DMS 273 (cell line): ENCODE measurements at regions not wholly inside any gene's neighbourhood (a gene's known extent, or its start where the extent isn't known, plus 50 kb on each side); places are given as distances from the start of the nearest gene placed in this dataset.
"Not testable (repeated sequence)": the region's sequence is repeated elsewhere in the genome, so short reads cannot be mapped to it uniquely, and the experiment has no call there.

Source experiments
- DNase-seq: peaks from one replicate; lab custom pipeline; 2025; ENCODE audit not compliant: unreplicated experiment; lab: John Stamatoyannopoulos, UW

DNA sequence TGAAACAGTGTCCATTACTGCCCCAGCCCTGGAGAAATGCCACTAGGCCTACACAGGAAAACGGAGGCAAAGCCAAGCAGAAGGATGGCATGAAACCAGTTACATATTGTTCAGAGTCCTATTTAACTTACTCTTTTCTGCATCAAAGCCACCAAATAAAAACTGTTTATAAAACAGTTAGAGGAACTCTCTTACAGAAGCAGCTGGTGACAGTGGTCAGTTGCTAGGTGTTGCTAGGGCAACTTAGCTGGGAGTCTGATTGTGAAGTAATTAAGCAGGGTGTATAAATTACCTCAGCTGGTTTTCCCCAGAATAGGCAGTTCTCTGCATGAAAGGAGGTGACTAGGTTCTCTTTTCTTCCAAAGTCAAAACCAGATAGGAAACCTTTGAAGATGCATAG is 115.6 kb upstream of the ZBED5 start:
- DNase-seq = peak; percentile 46

DNA sequence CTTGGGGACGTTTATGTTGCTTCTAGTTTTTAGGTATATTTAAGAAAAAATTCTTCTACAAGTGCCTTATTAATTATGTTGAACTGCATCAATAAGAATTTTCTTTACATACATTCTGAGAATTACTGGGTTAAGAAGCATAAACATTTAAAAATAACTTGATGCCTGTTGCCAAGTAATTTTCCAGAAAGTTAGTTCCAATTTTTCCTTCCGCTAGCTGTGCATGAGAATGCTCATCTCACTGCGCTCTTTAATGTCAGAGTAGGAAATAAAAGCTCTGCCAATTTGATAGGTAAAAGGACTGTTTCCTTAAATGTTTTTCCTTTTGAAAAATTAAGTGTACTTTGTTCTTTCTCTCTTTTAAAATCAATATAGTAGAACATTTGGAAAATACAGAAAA is 113.1 kb upstream of the ZBED5 start:
- no peak for DNase-seq

DNA sequence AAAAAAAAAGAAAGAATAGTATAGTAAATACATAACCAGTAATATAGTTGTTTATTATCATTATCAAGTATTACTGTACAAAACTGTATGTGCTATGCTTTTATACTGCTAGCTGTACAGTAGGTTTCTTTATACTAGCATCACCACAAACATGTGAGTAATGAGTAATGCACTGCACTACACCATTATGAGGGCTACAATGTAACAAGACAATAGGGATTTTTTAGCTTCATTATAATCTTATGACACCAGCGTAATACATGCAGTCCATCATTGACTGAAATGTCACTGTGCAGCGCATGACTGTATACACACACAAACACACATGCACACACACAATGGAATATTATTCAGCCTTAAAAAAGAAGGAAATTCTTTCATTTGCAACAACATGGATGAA is 111.5 kb upstream of the ZBED5 start:
- DNase-seq = no peak

DNA sequence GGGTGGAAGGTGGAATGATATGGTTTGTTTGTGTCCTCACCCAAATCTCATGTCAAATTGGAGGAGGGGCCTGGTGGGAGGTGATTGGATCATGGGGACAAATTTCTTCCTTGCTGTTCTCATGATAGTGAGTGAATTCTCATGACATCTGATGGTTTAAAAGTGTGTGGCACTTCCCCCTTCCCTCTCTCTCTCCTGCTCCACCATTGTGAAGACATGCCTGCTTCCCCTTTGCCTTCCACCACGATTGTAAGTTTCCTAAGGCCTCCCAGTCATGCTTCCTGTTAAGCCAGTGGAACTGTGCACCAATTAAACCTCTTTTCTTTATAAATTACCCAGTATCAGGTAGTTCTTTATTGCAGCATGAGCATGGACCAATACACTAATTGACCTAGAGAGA is 99.0 kb upstream of the ZBED5 start:
- not testable (repeated sequence) for DNase-seq

DNA sequence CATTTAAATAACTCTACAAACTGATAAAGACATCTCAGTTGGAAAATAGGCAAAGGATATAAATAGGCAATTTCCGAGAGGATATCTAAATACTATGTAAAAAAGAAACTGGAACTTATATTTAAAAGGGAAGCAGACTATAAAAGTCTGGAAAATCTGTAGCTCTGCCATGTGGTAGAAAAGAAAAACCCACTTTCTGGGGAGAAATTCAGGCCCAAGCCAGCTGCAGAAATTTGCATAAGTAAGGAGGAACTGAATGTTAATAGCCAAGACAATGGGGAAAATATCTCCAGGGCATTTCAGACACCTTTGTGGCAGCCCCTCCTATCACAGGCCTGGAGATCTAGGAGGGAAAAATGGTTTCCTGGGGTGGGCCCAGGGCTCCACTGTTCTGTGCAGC is 97.8 kb upstream of the ZBED5 start:
- no peak for DNase-seq

DNA sequence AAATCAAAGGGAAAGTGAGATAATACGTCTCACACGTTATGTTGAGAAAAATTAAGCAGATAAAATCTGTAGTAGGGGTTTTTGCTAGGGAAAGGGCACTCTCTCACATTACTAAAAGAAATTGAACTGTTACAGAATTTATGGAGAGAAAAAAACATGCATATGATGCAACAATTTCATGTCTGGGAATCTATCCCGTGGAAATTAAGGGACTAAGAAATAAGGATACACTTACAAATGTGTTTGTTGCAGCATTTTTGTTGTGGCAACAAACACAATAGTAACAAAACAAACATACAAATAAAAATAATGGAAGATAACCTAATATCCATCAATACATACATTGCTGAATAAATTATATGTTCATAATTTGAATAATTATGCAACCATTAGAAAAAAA is 96.3 kb upstream of the ZBED5 start:
- DNase-seq = no peak

DNA sequence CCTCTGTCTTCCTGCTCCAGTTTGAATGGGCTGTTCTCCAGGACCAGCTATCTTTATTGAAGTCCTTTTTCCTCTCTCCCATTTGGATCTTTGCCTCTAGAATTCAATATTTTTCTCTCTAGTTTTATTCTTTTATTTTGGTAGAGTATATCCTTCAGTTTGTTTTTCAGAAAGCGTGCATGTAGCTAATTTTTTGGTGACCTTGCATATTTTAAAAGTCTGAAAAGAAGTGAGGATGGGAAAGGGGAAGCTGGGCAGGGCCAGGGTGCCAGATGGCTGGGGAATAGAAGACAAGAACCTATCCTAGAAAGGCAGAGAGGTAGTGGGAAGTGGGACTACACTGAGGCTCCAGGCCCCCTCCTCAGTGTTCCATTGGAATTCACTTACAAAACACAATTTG is 95.0 kb upstream of the ZBED5 start:
- DNase-seq = no peak

DNA sequence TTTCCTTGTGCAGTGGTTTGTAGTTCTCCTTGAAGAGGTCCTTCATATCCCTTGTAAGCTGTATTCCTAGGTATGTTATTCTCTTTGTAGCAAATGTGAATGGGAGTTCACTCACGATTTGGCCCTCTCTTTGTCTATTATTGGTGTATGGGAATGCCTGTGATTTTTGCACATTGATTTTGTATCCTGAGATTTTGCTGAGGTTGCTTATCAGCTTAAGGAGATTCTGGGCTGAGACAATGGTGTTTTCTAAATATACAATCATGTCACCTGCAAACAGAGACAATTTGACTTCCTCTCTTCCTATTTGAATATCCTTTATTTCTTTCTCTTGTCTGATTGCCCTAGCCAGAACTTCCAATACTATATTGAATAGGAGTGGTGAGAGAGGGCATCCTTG is 90.1 kb upstream of the ZBED5 start:
- not testable (repeated sequence) for DNase-seq

DNA sequence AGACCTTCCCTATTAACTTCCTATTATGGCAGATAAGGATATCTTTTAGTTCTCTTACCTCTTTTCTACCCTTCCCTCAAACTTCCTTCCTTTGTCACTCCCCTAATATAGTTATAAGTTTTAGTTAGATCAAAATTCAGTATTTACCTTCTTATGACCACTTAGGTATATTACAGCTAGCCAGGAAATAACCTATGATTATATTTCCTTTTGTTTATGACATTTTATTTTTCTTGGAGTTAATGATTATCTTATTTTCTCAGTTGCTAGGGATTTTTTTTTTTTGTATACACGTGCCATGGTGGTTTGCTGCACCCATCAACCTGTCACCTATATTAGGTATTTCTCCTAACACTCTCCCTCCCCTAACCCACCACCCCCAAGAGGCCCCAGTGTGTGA is 88.2 kb upstream of the ZBED5 start:
- DNase-seq = no peak

DNA sequence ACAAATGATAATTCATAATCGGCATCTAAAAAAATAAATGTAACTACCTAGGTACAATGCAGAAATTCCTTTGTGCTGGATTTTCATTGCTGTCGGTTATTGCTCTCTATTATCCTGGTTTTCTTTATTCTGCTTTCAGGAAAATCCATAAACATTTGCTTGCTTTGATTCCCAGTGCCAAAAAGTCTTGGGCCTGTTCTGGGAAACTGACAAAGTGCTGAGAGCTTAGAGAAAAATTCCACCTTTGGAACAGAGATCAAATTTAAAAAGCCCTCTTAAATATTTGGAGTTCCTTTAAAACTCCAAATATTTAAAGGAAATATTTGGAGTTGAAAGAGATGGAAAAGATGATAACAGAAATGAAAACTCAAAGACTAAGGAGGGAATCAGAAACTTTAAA is 87.3 kb upstream of the ZBED5 start:
- DNase-seq = no peak

DNA sequence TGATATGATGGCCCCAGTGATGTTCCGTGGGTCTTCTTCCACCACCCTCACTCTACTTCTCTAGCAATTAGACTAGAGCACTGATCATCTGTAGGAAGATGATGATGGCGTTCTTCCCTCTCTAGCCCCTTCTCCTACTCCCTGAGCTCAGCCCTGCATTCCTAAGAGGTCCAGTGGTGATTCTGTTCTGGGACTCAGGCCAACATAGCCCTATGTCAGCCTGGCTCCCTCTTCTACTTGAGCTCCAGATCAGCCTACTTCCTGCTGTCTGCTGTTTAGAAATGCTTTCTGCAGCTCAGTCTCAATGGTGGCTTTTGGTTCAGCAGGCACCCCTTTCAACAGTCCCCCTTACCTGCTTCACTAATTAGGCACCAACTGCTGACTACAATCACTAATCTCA is 86.1 kb upstream of the ZBED5 start:
- DNase-seq = peak; percentile 12

DNA sequence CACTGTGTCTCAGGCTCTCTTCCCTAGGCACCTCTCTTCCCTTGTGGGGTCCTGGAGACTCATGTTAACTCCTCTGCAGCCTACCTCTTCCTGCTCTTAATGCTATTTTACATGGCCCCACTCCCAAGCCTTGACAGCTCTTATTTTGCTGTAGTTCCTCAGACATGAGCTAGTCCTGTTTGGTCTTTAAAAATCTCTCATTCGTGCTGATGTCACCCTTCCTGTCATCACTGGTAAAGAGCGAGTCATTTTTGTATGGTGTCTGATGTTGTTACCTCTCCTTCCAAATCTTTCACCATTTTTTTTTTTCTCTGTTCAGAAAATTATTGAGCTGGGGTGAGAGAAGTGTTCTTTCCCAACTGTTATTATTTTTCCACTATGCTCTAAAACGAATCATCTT is 84.8 kb upstream of the ZBED5 start:
- no peak for DNase-seq

DNA sequence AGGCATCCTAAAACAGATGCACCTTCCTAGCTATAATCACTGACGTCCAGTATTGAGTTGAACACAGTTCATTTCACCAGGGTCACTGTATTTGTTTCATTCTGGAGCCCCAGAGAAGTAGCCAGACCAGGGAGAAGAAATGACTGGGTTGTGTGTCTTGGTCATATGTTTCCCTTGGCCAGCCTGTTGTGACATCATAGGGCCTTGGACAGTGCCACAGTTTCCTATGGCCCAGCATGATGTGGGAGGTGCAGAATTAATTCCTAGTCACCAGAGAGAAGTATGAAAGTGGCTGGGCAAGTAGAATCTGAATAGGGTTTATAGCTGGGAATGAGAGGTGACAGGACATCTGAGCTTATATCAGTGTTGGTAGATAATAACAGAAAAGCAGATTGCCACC is 84.0 kb upstream of the ZBED5 start:
- no peak for DNase-seq

DNA sequence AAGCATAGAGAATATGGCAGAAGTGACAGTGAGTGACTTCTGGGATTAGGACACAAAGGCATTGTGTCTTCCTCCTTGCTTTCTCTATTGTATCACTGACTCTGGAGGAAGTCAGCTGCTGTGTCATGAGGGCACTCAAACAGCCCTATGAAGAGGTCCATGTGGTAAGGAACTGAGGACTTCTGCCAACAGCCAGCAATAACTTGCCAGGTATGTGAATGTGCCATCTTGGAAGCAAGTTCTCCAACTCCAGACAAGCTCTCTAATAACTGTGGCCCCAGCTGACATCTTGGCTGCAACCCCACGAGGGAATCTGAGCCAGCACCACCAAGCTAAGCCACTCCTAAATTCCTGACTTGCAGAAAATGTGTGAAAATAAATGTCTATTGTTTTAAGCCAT is 83.6 kb upstream of the ZBED5 start:
- no peak for DNase-seq

DNA sequence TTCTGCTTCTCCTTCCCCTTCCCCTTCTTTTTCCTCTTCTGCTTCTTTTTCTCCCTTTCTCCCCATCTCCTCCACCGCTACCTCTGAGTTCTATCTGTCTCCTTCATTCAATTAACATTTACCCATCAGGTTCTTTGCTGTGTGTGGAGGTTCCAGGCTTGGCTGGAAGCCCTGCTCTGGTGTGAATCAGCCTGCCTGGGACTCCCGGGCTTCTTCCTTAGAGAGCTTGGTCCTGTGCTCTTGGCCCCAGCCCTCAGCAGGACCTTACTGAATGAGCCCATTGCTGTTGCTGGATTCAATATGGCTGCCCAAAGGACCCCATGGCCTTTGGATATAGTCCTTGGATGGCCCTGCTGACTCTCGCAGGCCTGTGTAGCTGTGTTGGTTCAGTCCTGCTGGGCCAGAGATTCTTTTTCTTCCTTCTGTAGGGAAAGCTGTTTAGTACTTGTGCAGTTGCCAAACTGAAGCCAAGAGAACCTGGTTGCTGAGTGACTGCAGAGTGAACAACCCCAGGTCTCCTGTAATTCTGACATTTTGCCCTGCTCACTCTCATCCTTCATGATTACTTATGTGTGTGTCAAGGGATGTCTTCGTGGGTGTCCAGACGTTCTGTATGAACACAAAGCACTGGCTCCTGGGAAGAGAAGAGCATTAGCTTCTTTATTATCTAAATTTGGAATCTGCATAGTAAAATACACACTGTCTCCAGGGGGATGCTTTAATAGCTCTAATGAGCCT is 81.0 kb upstream of the ZBED5 start:
- DNase-seq = no peak

DNA sequence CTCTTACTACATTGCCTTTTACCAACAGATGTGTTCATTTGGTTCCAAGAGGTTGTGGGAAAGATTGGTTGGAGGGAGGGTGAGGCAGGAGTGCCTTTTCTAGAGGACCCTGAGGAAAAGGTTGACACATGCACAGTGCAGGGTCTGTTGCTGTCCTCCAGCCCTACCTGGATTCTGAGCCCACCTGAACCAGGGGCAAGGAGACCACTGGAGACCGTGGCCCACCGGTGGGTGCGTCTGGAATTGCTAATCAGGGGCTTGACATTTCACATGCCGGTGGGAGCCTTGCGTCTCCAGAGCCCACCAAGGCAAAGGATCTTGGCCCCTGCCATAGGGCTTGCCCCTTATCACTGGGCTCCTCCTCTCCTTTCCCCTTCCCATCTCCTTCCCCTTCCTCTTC is 80.4 kb upstream of the ZBED5 start:
- no peak for DNase-seq

DNA sequence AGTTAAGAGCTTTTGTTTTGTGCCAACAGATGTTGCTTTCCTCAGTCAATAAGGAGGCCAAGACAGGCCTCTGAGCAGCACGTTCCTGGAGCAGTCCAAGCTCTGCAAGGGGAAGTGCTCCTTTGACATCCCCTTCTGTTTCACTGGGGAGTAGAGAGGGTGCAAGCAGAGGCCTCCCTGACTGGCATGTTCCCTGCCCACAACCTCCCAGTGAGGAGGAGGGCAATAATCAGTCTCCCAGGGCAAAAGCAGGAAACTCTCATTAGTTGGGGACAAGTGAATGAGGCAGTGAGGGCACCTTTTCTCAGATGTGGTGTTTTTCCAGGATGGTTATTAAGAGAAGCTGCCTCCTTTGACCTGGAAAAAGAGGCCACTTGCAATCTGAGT is 79.5 kb upstream of the ZBED5 start:
- peak; percentile 15 for DNase-seq

DNA sequence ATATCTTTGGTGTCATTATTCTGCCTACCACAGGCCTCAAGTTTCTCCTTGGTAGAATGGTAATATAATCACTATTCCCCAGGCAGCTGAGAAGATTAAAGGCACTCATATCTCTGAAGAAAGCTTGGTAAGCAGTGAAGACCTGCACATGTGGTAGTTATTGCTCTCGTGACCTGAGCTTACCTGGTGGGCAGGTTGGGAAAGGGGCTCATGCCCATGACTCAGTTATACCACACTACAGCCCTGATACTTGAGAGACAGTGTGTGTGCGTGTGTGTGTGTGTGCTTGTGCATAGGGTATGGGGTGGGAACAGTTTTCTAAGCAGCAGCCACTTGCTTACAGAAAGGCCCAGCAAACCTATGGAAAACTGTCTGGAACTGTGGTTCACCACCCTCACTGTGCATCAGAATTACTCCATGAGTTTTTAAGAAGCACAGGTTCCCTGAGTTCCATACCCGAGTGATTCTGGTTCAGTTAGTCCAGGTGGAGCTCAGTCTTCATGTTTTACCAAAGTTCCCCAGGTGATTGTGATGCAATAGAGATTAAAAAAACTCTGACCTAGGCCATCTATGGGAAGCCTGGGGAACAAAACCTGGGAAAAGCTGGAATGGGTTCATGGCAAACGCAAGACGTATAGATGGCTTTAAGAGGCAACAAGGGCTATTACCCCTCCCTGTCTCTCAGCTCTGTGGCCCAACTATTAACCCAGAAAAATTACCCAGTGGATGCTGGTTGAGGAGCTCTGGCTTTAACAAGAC is 79.0 kb upstream of the ZBED5 start:
- no peak for DNase-seq

DNA sequence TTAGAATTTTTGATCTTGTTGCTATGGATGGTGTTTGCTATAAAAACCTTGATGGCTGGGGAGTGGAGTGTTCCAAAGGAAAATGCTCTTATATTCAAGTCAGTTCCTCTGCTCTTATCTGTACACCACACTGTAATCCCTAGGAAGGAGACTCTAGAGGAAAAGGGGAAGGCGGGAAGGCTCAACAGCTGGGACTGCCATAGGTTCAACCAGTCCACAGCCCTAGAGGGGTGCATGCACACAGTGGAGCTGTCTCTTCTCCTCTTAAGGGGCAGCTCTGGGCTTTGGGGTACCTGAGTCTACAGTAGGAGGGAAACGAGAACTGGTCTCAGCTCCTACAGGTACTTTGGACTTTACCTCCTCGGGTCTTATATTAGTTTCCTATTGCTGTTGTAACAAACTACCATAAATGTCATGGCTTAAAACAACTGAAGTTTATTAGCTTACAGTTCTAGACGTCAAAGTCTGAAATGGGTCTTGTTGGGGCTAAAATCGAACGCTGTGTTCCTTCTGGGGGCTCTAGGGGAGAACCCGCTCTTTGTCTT is 77.2 kb upstream of the ZBED5 start:
- DNase-seq = no peak

DNA sequence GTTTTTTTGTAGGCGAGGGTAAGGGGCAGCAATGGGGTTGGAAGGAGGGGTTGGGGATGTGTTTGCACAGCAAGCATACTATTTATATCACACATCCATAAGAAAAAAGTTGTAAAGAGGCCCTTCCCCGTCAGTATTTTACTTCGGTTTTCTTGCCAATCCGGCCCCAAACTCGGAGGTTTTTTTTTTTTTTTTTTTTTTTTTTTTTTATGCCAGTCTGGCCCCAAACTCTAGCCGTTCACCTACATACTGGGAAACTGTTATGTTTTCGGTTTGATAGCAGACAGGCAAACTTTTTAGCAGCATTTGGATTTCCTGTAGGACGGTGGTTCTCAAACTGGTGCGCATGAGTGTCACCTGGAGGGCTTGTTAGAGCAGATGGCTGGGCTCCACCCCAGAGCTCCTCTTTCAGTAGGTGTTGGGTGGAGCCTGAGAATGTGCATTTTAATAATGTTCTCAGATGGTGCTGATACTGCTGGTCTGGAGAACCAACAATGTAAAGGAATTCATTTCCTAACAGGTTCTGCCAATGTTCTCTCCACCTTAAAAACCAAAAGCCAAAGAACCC is 76.5 kb upstream of the ZBED5 start:
- peak; percentile 44 for DNase-seq

DNA sequence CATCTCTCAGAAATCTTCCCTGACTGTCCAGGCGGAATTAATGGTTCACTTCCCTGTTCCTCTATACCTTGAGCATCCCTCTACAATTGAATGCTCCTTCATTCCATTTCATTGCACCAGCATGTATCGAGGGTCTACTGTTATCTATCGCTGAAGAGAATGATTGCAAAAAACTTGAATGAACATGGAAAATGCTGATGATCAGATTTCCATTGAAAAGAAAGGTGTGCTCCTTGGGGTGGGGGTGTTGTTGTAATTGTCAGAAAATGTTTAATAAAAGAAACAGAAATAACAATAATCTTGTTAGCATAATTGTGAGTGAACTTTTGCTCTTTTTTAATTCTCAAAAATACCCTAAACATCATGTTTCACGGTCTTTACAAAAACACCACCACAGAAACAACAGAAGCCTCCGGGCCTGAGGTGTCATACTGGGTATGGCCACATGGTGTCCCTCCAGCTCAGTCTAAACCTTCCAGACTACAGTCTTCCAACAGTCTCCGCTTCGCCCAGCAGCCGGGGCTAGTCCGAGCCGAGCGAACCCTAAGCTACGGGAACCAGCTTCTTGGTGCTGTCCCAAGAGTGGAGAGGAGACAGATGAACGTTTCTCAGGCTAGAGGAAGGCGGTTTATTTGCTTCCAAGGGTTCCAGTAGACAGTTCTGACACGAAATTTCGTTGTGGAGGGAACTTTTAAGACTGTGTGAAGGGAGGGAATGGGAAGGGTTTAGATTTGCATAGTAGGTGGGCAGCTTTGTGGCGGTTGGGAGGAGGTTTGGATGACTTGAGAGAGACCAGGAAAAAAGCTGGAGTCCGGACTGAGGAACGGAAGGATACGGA is 75.8 kb upstream of the ZBED5 start:
- DNase-seq = peak; percentile 95
